ENCODE measurements at regions not wholly inside any gene's neighbourhood (a gene's known extent, or its start where the extent isn't known, plus 50 kb on each side); places are given as distances from the start of the nearest gene placed in this dataset.

GRCh38 chr1:90122654-90123340 lies 127.9 kb downstream of the ZNF326 start:
- peak; percentile 88 for DNase-seq

GRCh38 chr1:90114521-90115141 lies 119.7 kb downstream of the ZNF326 start:
- DNase-seq, result peak; percentile 74

- DNase-seq, result no peak
Measured at GRCh38 chr1:90107990-90108389, 113.1 kb downstream of the ZNF326 start.

DNA sequence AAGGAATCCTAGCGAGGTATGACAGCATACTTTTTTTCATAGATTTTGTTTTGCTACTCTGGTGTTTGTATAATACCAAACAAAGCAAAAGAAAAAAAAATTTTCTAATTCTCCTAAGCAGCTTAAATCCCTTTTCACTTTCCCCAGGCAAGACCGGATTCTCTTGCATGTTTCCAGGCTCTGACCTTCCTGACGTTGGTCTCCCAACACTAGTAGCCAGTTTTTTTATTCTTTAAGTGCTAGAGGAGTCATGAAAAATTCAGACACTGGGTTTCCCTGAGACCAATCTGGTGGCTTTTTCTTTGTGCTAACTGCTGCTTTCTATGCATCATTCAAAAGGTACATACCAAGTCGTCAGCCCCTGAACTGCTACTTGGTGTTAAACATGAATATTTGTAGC lies 111.4 kb downstream of the ZNF326 start:
- DNase-seq, result no peak

- DNase-seq, result no peak
Measured at GRCh38 chr1:90104941-90105538, 110.1 kb downstream of the ZNF326 start.

DNA sequence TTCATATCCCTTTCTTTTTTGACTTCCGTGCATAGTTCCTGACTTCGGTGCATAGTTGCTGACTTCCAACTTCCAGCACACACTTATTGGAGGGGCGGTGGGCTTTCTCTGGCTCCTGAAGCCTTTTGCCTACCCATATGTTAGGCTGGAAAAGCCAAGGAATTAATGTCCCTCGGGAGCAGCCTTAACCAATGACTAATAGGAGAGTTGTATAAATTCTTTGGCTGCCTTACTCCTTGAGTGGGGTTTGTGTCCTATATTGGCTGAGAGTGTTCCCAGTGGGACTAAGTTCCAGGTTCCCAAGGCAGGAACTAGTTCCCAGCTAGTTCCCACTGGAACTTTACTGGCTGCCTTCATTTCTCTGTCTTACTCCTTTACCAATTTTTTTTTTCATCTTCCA lies 105.7 kb downstream of the ZNF326 start:
- DNase-seq, result no peak

- no peak for DNase-seq
Measured at GRCh38 chr1:90092441-90092840, 97.5 kb downstream of the ZNF326 start.
